ENCODE measurements at regions not wholly inside any gene's neighbourhood (a gene's known extent, or its start where the extent isn't known, plus 50 kb on each side); places are given as distances from the start of the nearest gene placed in this dataset.
"Not testable (repeated sequence)": the region's sequence is repeated elsewhere in the genome, so short reads cannot be mapped to it uniquely, and the experiment has no call there.

GRCh38 chr5:136810261-136810801 is 445.0 kb upstream of the TRPC7 start:
- DNase-seq, result no peak

GRCh38 chr5:136809382-136809781 is 444.0 kb upstream of the TRPC7 start:
- DNase-seq, result no peak

GRCh38 chr5:136808756-136809155 is 443.4 kb upstream of the TRPC7 start:
- no peak for DNase-seq

GRCh38 chr5:136805466-136805865 is 440.1 kb upstream of the TRPC7 start:
- no peak for DNase-seq

GRCh38 chr5:136802383-136802782 is 437.0 kb upstream of the TRPC7 start:
- no peak for DNase-seq

GRCh38 chr5:136799806-136800372 is 434.5 kb upstream of the TRPC7 start:
- DNase-seq, result no peak

GRCh38 chr5:136793300-136793699 is 428.0 kb upstream of the TRPC7 start:
- no peak for DNase-seq

- no peak for DNase-seq
These were observed 416.1 kb upstream of the TRPC7 start for GRCh38 chr5:136781464-136781863.

- no peak for DNase-seq
These were observed 415.2 kb upstream of the TRPC7 start for GRCh38 chr5:136780518-136780917.

GRCh38 chr5:136776022-136776927 is 410.9 kb upstream of the TRPC7 start:
- no peak for DNase-seq

GRCh38 chr5:136772491-136772890 is 407.1 kb upstream of the TRPC7 start:
- no peak for DNase-seq

- peak; percentile 60 for DNase-seq
These were observed 404.7 kb upstream of the TRPC7 start for GRCh38 chr5:136769900-136770684.

GRCh38 chr5:136769093-136769492 is 403.7 kb upstream of the TRPC7 start:
- no peak for DNase-seq

GRCh38 chr5:136768457-136768856 is 403.1 kb upstream of the TRPC7 start:
- DNase-seq, result no peak

- no peak for DNase-seq
These were observed 401.1 kb upstream of the TRPC7 start for GRCh38 chr5:136766456-136766855.

GRCh38 chr5:136764601-136765000 is 399.3 kb upstream of the TRPC7 start:
- DNase-seq, result no peak

GRCh38 chr5:136763548-136763947 is 398.2 kb upstream of the TRPC7 start:
- no peak for DNase-seq

GRCh38 chr5:136754216-136754615 is 388.9 kb upstream of the TRPC7 start:
- DNase-seq, result no peak

GRCh38 chr5:136750224-136750862 is 385.0 kb upstream of the TRPC7 start:
- no peak for DNase-seq

- no peak for DNase-seq
These were observed 383.7 kb upstream of the TRPC7 start for GRCh38 chr5:136749016-136749415.

- DNase-seq, result no peak
These were observed 377.7 kb upstream of the TRPC7 start for GRCh38 chr5:136743052-136743451.

- no peak for DNase-seq
These were observed 374.9 kb upstream of the TRPC7 start for GRCh38 chr5:136740228-136740627.

- not testable (repeated sequence) for DNase-seq
These were observed 373.9 kb upstream of the TRPC7 start for GRCh38 chr5:136739271-136739670.
